K562 (cell line): ENCODE measurements at regions not wholly inside any gene's neighbourhood (a gene's known extent, or its start where the extent isn't known, plus 50 kb on each side); places are given as distances from the start of the nearest gene placed in this dataset.

Experiments
- ATAC-seq: fragments of 200-7000 bp; cut with Tn5 transposase; 3 replicates; pipeline ENCODE4 v1.9.1; 2020; ENCODE audit warnings: moderate library complexity
- BruUV-seq: library from RNA; stranded (reverse); fragments of 400-500 nt; replicated peaks from 2 replicates; lab custom pipeline; 2021; lab: Mats Ljungman, UMichigan
- CTCF ChIA-PET: fragments of 300-600 bp; formaldehyde crosslinking; extraction: SDS; loops from one replicate; lab custom pipeline; 2021; ENCODE audit warnings: low intra/inter-chr PET ratio; lab: Yijun Ruan, JAX
- POLR2A ChIA-PET: fragments of 300-600, 350-650 bp; sonication (Branson Sonifier 250); formaldehyde crosslinking; extraction: SDS; loops from one replicate; lab custom pipeline; 2021; ENCODE audit warnings: antibody characterized with exemption, inconsistent platforms; lab: Yijun Ruan, JAX
- DNase-seq, 4 experiments: peaks; one replicate each; pipeline versions ENCODE4 v3.0.0 to v3.0.0-alpha.2; 2011 to 2018; ENCODE audit warnings: low spot score in 3 of 4, mixed read lengths in 3 of 4; ENCODE audit errors: extremely low read depth in 1 of 4
- FAIRE-seq: peaks from 2 replicates; lab custom pipeline; 2011; peaks lifted over from hg19 to GRCh38; lab: Jason Lieb, UNC
- H2AFZ ChIP-seq: 2 replicates; pipeline ENCODE4 v1.6.0; 2011; ENCODE audit warnings: low read depth, low read length, control low read depth, inconsistent platforms
- H3K27ac ChIP-seq: fragments of 200-600 bp; 3 replicates; pipeline ENCODE4 v1.8.0; 2011; ENCODE audit warnings: low read depth, mild to moderate bottlenecking, control low read depth, inconsistent platforms, low read length, moderate library complexity, mixed read lengths; ENCODE audit errors: extremely low read depth
- H3K27me3 ChIP-seq, 2 experiments: fragments of 300-600 bp in 1 of 2; 2 replicates in 1 of 2; 3 replicates in 1 of 2; pipeline versions ENCODE4 v1.6.0 to v1.8.0; 2011; ENCODE audit warnings: inconsistent platforms in 2 of 2, low read length in 2 of 2, mild to moderate bottlenecking in 1 of 2, mixed read lengths in 1 of 2, moderate library complexity in 1 of 2; ENCODE audit not compliant: control insufficient read depth in 2 of 2, insufficient read depth in 2 of 2
- H3K36me3 ChIP-seq: fragments of 300-600 bp; 3 replicates; pipeline ENCODE4 v1.8.0; 2011; ENCODE audit warnings: mild to moderate bottlenecking, low read length, inconsistent platforms; ENCODE audit not compliant: control insufficient read depth, insufficient read depth
- H3K4me1 ChIP-seq, 2 experiments: fragments of 200-600 bp in 1 of 2; replicated peaks in 1 of 2; 2 replicates in 1 of 2; 3 replicates in 1 of 2; pipeline versions ENCODE4 v1.5.1 to v1.8.0; 2011; ENCODE audit warnings: inconsistent platforms in 2 of 2, low read length in 2 of 2, mild to moderate bottlenecking in 1 of 2, mixed read lengths in 1 of 2, moderate library complexity in 1 of 2; ENCODE audit not compliant: control insufficient read depth in 2 of 2, insufficient read depth in 2 of 2
- H3K4me2 ChIP-seq: 2 replicates; pipeline ENCODE4 v1.6.1; 2011; ENCODE audit warnings: low read length, control low read depth, inconsistent platforms, mixed read lengths; ENCODE audit not compliant: insufficient read depth
- H3K4me3 ChIP-seq: fragments of 200-600 bp; sonication (generic), shearing (Covaris generic); 2 replicates; pipeline ENCODE4 v1.5.1; 2016; ENCODE audit warnings: control low read depth, inconsistent platforms
- H3K79me2 ChIP-seq: fragments of 200-600 bp; 3 replicates; pipeline ENCODE4 v1.8.0; 2011; ENCODE audit warnings: low read length, inconsistent platforms; ENCODE audit not compliant: control insufficient read depth, insufficient read depth
- H3K9ac ChIP-seq, 2 experiments: 2 replicates each; pipeline versions ENCODE4 v1.6.0 to v1.6.1; 2011; ENCODE audit warnings: low read depth in 2 of 2, low read length in 2 of 2, control low read depth in 1 of 2, inconsistent platforms in 1 of 2, mild to moderate bottlenecking in 1 of 2, mixed read lengths in 1 of 2; ENCODE audit not compliant: insufficient read depth in 1 of 2
- H3K9me1 ChIP-seq: one replicate; pipeline ENCODE4 v1.6.0; 2011; ENCODE audit warnings: inconsistent platforms, mild to moderate bottlenecking, low read length, moderate library complexity; ENCODE audit not compliant: control insufficient read depth, insufficient read depth
- H3K9me3 ChIP-seq: replicated peaks from 2 replicates; pipeline ENCODE4 v1.5.1; 2011; ENCODE audit warnings: low read depth, low read length, inconsistent platforms; ENCODE audit not compliant: control insufficient read depth, insufficient read depth
- H4K20me1 ChIP-seq: replicated peaks from 2 replicates; pipeline ENCODE4 v1.6.1; 2011; ENCODE audit warnings: low read length, inconsistent platforms, mixed read lengths; ENCODE audit not compliant: control insufficient read depth, insufficient read depth
- ADNP ChIP-seq: fragments of 200-800 bp; sonication (Bioruptor generic); IDR thresholded peaks from 2 replicates; pipeline ENCODE4 v1.6.1; 2016; ENCODE audit warnings: missing genetic modification characterization, missing compliant biosample characterization
- CBFA2T3 ChIP-seq: fragments of 450-650 bp; IDR thresholded peaks from 2 replicates; pipeline ENCODE4 v1.6.1; 2017
- CEBPZ ChIP-seq: fragments of 150-350 bp; IDR thresholded peaks from 2 replicates; pipeline ENCODE4 v1.6.1; 2014; ENCODE audit warnings: low read depth, mild to moderate bottlenecking, low read length, borderline replicate concordance
- CREB1 ChIP-seq, 2 experiments: sonication (generic) in 1 of 2; formaldehyde crosslinking in 1 of 2; IDR thresholded peaks; 2 replicates each; pipeline versions ENCODE4 v1.6.1 to v1.8.0; 2012 to 2022; ENCODE audit warnings: inconsistent platforms in 1 of 2, mild to moderate bottlenecking in 1 of 2, missing genetic modification reagents in 1 of 2, moderate library complexity in 1 of 2
- E2F3 ChIP-seq: fragments of 250-450 bp; sonication (Bioruptor Pico); IDR thresholded peaks from 2 replicates; pipeline ENCODE4 v1.4.0; 2020; ENCODE audit warnings: mild to moderate bottlenecking
- ELF1 ChIP-seq: fragments of 200-800 bp; sonication (Bioruptor generic); IDR thresholded peaks from 2 replicates; pipeline ENCODE4 v1.6.1; 2016; ENCODE audit warnings: missing genetic modification characterization, missing compliant biosample characterization
- SFPQ ChIP-seq: fragments of 200-400 bp; formaldehyde crosslinking; IDR thresholded peaks from 2 replicates; pipeline ENCODE4 v1.6.1; 2017; ENCODE audit warnings: mild to moderate bottlenecking, low read depth, low read length, moderate library complexity
- THRB ChIP-seq: fragments of 450-650 bp; formaldehyde crosslinking; conservative IDR thresholded peaks from 2 replicates; pipeline ENCODE4 v1.4.0; 2022; ENCODE audit warnings: mild to moderate bottlenecking, missing genetic modification characterization
- ZFP30 ChIP-seq: fragments of 250-450 bp; sonication (Bioruptor Pico); IDR thresholded peaks from 2 replicates; pipeline ENCODE4 v1.8.0; 2022; ENCODE audit warnings: moderate library complexity, mild to moderate bottlenecking, inconsistent platforms, borderline replicate concordance
- ZNF277 ChIP-seq: fragments of 250-450 bp; sonication (Bioruptor Pico); IDR thresholded peaks from 2 replicates; pipeline ENCODE4 v1.8.0; 2022; ENCODE audit warnings: inconsistent platforms, mild to moderate bottlenecking, moderate library complexity, borderline replicate concordance
- WGBS: fragments of 100-300 bp; shearing (Covaris generic); methylation state at CpG from one replicate; pipeline ENCODE4 v1.1.6; 2016; ENCODE audit warnings: low coverage, mixed read lengths; ENCODE audit not compliant: insufficient coverage; ENCODE audit errors: missing lambda C conversion rate; 5-methylcytosine and 5-hydroxymethylcytosine counted together
- in situ Hi-C: fragments of 300-500 bp; cut with MboI; formaldehyde crosslinking; loops from 4 replicates; pipeline ENCODE4 v1.15.0; 2018; ENCODE audit warnings: inconsistent platforms, mixed read lengths
- intact Hi-C: fragments of 100-400 bp; cut with micrococcal nuclease; formaldehyde crosslinking; loops from 2 replicates; pipeline ENCODE4 v1.14.2; 2022

- FAIRE-seq = no peak
- ChIA-PET CTCF (no interaction called here), POLR2A (no interaction called here)
- TF ChIP-seq ZFP30 = no peak
- TF ChIP-seq CEBPZ = no peak
- no peak for TF ChIP-seq ZNF277 (CRISPR knock-in tag)
- no peak for TF ChIP-seq SFPQ
- TF ChIP-seq THRB (CRISPR knock-in tag) = no peak
- TF ChIP-seq CREB1 (IDR thresholded peaks at IDR 0.05) = no peak
- TF ChIP-seq CREB1 (CRISPR knock-in tag; IDR thresholded peaks at IDR 0.05) = no peak
- no peak for TF ChIP-seq ELF1 (tag)
- TF ChIP-seq E2F3 (CRISPR knock-in tag) = no peak
- TF ChIP-seq ADNP (tag) = no peak
- no peak for TF ChIP-seq CBFA2T3
Observed at GRCh38 chr3:191882289-191882688, 421.3 kb downstream of the PYDC2 start.

More at GRCh38 chr3:191882289-191882688, 421.3 kb downstream of the PYDC2 start:
- H3K27me3 ChIP-seq = no peaks in the 10 kb centered on the region
- H3K9me3 ChIP-seq = no peaks in the 10 kb centered on the region
- intact Hi-C loops = no loop called here
- H3K9ac ChIP-seq = no peak overlapping the region
- H2AFZ ChIP-seq = no peak overlapping the region
- no peaks in the 10 kb centered on the region for H3K79me2 ChIP-seq
- BruUV-seq = no TSS peak
- H3K4me2 ChIP-seq = no peak overlapping the region
- no peak overlapping the region for H3K27ac ChIP-seq
- H4K20me1 ChIP-seq = no peaks in the 10 kb centered on the region
- no peaks in the 10 kb centered on the region for H3K9me1 ChIP-seq
- in situ Hi-C loops = no loop called here
- no peaks in the 10 kb centered on the region for H3K36me3 ChIP-seq
- DNase-seq = no peak
- H3K4me1 ChIP-seq = no peaks in the 10 kb centered on the region
- ATAC-seq = no peak
- 0% methylated on average over 3 of the region's 3 CpGs for WGBS
- no peak overlapping the region for H3K4me3 ChIP-seq
